22Rv1 (cell line): ENCODE measurements at regions not wholly inside any gene's neighbourhood (a gene's known extent, or its start where the extent isn't known, plus 50 kb on each side); places are given as distances from the start of the nearest gene placed in this dataset.

Experiments
- H3K27ac ChIP-seq: fragments of 450-650 bp; 2 replicates; pipeline ENCODE4 v1.5.1; 2017
- ZFX ChIP-seq: fragments of 450-650 bp; IDR thresholded peaks from 2 replicates; pipeline ENCODE4 v1.6.1; 2017; ENCODE audit warnings: antibody characterized with exemption, borderline replicate concordance
- TF ChIP-seq, protein P1 (sequence below): fragments of 450-650 bp; IDR thresholded peaks from 2 replicates; pipeline ENCODE4 v1.5.1; 2017; ENCODE audit warnings: mild to moderate bottlenecking

GRCh38 chr21:27838573-27838972 lies 871.7 kb upstream of the ADAMTS5 start:
- H3K27ac ChIP-seq = no peak overlapping the region
- TF ChIP-seq ZFX = no peak
- TF ChIP-seq, protein P1, sequence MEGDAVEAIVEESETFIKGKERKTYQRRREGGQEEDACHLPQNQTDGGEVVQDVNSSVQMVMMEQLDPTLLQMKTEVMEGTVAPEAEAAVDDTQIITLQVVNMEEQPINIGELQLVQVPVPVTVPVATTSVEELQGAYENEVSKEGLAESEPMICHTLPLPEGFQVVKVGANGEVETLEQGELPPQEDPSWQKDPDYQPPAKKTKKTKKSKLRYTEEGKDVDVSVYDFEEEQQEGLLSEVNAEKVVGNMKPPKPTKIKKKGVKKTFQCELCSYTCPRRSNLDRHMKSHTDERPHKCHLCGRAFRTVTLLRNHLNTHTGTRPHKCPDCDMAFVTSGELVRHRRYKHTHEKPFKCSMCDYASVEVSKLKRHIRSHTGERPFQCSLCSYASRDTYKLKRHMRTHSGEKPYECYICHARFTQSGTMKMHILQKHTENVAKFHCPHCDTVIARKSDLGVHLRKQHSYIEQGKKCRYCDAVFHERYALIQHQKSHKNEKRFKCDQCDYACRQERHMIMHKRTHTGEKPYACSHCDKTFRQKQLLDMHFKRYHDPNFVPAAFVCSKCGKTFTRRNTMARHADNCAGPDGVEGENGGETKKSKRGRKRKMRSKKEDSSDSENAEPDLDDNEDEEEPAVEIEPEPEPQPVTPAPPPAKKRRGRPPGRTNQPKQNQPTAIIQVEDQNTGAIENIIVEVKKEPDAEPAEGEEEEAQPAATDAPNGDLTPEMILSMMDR = no peak

- TF ChIP-seq, protein P1 = no peak
- no peak for TF ChIP-seq ZFX
- H3K27ac ChIP-seq = no peak overlapping the region
These were observed 871.0 kb upstream of the ADAMTS5 start for GRCh38 chr21:27837936-27838335.

- TF ChIP-seq, protein P1 = no peak
- H3K27ac ChIP-seq = no peak overlapping the region
These were observed 866.4 kb upstream of the ADAMTS5 start for GRCh38 chr21:27833298-27833697.

- TF ChIP-seq, protein P1 = no peak
- TF ChIP-seq ZFX = no peak
- H3K27ac ChIP-seq = no peak overlapping the region
These were observed 865.1 kb upstream of the ADAMTS5 start for GRCh38 chr21:27831816-27832569.

DNA sequence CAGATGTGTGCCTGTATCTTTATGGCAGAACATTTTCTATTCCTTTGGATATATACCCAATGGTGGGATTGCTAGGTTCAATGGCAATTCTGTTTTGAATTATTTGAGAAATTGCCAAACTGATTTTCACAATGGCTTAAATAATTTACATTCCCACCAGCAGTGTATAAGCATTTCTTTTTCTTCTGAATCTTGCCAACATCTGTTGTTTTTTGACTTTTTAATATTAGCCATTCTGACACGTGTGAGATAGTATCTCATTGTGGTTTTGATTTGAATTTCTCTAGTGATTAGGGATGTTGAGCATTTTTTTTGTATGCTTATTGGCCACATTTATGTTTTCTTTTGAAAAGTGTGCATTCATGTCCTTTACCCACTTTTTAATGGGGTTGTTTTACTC lies 864.3 kb upstream of the ADAMTS5 start:
- TF ChIP-seq, protein P1 = no peak
- TF ChIP-seq ZFX = no peak
- H3K27ac ChIP-seq = no peak overlapping the region

DNA sequence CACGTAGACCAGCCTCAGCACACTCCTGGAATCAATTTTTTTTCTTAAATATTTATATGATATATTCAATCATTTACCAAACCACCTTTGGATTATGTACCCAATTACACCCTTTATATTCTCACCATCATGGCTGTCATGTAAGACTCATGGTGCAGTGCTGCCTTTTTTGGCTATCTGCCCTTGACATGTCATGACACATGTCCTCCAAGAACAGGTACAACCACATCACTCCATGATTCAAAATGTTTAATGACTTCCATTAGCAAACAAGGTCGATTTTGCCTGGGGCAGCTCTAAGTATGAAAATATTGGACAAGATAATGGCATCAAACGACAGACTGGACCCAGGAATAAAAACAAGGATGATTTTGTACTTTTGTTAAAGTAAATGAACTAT lies 861.1 kb upstream of the ADAMTS5 start:
- no peak overlapping the region for H3K27ac ChIP-seq
- no peak for TF ChIP-seq ZFX
- TF ChIP-seq, protein P1 = no peak

GRCh38 chr21:27825035-27825434 lies 858.1 kb upstream of the ADAMTS5 start:
- TF ChIP-seq, protein P1 = no peak
- TF ChIP-seq ZFX = no peak
- no peak overlapping the region for H3K27ac ChIP-seq
